ENCODE measurements at regions not wholly inside any gene's neighbourhood (a gene's known extent, or its start where the extent isn't known, plus 50 kb on each side); places are given as distances from the start of the nearest gene placed in this dataset.
A peak's percentile ranks its signal among the peaks of the same experiment; 100 is the strongest.

DNA sequence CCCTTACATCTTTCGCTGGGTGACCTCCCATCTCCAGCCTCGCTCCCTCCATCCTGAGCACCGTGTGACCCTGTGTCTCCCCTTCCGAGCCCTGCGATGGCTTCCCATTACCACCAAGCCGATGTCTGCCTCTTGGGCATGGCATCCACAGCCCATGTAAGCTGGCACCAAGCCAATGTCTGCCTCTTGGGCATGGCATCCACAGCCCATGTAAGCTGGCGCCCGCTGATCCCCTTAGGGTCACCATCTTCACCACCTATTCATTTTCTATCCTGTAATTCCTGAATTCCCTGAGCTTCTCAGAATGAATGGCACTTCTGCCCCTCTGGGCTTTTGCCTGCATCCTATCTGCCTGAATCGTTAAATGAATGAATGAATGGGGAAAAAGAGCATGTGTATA, 478.2 kb upstream of the CCL2 start:
- no peak for DNase-seq (ENCODE audit: low spot score)

DNA sequence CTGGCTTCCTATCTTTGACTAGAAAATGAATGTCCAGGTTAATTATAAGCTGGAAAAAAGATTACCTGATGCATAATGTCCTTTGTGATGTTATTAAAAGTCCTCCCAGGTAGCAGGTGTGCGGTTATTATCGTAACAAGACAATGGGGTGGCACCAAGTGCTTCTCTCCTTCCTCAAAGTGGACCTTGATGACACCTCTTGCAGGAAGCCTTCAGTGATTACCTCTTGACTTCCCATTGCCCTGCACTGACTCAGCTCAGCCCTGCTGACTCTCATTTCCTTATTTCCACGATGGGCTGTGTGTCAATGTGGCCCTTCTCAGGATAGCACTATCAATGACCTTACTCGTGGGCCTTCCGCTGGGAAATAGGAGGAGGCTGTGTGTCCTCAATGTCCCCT, 477.4 kb upstream of the CCL2 start:
- no peak for DNase-seq (ENCODE audit: low spot score)

DNA sequence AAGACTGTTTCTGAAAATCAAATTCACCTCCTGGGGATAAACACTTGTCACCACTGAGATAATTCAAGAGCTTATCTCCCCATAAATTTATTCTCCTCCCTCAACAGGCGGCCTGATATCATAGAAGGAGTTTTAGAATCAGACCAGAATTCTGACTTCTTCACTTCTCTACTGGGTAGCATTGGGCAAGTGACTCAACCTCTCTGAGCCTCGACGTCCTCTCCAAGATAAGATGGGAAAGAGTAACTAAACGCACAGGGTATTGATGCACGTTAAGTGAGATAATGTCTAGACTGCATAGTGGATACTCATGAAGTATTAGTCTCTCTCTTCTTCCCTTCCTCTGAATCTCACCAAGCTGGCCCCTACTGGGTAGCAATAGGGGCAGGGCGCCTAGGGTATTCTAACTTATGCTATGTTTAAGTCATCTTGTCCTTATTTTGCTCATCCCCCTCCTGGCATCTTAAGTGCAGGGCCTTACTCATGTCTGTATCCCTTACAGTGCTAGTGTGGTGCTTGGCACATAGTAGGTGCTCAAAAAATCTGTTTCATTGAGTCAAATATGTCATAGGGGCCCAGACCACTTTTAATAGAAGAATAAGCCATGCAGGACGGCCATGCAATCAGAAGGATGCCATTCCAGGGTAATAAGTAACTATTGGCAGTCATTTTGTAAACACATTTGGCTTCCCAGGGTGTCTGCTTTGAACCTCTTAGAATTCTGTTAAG, 476.4 kb upstream of the CCL2 start:
- peak; percentile 14 for DNase-seq (ENCODE audit: low spot score)

DNA sequence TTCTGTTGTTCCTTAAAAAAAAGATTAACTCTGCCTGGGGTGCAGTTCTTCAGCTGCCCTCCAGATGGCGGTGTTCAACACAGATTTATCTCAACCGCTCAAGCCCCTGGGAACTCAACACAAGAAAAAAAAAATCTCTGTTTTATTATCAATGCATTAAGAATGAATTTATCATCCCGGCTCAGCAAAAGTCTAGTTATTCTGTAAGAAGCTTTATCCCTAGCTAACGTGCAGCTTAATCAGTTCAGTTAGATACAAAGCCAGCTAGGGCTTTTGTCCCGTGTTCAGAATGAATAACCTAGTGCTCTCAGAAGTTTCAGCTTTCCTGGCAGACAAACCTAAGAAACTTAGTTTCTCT, 475.9 kb upstream of the CCL2 start:
- peak; percentile 82 for DNase-seq (ENCODE audit: low spot score)

DNA sequence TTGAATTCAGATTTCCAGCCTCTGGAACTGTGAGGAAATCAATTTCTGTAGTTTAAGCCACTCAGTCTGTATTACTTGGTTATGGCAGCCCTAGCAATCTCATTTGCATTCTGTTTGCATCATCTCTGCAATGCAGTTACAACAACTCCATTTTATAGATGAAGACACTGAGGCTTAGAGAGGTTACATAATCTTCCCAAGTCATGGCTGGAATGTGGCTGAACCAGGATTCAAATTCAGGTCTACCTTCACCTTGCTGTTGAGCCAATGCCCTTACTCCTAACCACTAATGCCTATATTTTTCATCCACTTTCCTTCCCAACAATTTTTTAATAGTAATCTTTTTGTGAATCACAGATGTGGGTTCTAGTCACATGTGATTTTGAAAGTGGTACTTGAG, 469.8 kb upstream of the CCL2 start:
- no peak for DNase-seq (ENCODE audit: low spot score)

DNA sequence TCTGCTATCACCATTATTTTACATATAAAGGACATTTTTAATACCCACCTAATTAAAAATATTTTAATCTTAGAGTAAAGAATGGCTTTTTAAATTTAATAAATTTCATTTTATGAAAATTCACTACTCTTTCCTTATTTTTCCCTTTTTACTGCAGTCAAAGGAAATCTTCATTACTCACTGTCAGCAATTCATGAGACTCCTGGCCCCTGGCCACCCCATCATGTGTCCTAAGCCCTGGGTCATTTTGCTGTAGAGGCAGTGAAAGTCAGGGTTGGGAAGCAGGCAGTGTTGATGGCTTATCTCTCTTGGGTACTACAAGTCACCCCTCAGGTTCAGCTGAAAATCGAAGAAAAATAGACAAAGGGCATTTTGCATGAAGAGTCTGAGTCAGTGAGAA, 468.6 kb upstream of the CCL2 start:
- DNase-seq (ENCODE audit: low spot score) = no peak

DNA sequence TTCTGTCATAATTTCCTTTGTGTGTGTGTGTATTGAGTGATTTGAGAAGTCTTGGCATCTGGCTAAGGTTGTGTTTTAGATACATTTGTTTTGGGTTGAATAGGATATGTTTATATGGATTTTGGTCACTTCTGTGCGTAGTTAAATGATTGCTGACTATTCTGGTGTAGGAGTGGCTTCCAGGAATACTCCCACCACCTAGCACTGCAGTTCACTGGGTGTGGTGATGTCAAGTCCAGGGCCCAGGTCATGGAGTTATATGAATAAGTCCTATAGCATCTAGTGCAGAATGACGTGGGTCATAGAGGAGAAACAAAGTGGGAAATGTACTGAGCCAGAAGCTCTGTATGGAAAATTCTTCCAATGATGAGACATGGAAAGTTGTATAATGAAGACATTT, 465.4 kb upstream of the CCL2 start:
- DNase-seq (ENCODE audit: low spot score) = no peak

DNA sequence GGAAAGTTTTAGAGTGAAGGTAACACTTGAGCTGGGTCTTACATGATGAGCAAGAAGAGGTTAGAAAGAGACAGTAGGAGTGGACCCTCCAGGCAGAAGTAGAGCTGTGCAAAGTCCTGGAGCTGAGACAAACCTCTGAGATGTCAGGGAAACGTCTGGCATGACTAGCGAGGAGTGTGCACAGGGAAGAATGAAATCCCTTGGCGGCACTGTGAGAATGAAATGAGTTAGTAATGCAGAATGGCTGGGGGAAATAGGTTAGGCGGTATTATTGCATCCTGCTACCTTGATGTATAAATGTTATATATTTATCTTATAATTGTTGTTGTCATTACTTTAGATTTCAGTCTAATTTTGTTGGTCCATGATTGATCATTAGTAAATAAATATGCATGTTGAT, 457.9 kb upstream of the CCL2 start:
- DNase-seq (ENCODE audit: low spot score) = no peak

DNA sequence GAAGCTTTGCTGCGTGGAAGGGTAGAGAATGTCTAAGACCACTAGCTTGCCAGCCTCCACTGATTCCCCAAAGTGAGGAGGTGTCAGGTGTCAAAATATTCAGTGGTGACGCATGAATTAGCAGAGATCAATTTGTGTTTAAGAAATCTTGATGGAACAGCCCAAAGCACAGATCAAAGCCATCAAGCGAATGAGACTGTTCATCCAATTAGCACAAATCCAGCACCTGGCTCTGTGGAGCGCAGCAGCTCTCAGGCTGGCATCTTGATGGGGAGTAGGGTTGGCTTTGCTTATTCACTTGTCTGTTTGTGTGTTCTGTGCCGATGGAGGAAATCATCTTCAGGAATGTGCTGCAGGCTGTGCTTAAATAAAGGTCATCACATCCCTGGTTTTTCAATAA, 456.8 kb upstream of the CCL2 start:
- DNase-seq (ENCODE audit: low spot score) = no peak

DNA sequence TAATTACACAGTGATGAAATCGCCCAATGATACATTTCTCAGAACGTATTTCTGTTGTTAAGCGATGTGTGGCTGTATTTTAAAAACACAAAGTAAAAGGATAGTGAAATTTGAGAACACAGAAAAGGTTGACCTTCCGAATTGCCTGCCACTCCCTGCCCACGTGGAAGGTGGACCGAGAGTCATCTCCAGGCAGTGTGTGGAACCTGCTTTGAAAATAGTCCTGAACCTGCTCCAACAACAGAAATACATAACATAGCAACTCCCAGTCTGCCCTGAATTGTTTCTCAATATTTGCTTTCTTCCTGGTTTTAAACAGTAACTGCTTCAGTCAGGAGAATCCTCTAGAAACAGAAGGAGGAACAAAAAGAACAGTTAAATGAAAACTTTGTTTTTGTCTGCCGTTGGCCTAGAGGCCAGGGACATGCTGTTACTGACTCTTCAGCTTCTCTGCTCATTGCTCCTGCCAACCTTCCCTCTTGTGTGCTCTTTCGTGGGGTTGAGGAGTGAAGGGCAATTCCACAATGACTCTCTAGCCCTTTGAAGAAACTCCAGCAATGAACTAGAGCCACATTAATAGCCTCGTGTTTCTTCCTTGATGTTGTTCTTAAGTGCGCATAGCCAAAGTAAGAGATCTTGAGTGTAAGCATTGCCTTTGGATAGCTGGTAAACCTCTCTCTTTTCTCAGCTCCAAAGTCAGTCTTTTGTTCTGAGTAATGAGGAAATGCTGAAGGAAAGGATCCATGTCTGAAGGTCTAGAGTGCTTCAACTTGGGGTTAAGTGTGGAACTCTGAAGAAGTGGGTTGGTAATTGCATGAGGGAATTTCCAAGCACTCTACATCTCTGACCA, 452.5 kb upstream of the CCL2 start:
- DNase-seq (ENCODE audit: low spot score) = no peak

DNA sequence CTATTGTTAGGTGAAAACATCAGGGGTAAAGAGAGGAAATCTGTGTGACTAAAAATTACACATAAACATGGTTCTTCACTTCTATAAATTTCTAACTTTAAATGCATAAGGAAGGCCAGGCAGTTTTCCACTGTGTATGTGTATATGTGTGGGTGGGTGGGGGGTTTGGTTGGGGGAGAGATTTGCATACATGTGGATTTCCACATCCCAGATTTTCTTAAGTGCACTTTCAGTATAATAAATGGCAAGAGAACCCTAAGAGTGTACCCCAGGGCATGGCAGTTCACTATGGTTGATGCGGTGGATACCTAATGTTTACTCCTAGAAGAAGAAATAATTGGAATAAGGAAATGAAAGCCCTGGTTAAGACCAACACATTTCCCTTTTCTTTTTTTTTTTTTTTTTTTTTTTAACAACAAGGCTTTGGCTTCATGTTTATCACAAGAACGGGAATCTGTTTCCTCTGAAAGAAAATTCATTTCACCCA, 451.8 kb upstream of the CCL2 start:
- no peak for DNase-seq (ENCODE audit: low spot score)

DNA sequence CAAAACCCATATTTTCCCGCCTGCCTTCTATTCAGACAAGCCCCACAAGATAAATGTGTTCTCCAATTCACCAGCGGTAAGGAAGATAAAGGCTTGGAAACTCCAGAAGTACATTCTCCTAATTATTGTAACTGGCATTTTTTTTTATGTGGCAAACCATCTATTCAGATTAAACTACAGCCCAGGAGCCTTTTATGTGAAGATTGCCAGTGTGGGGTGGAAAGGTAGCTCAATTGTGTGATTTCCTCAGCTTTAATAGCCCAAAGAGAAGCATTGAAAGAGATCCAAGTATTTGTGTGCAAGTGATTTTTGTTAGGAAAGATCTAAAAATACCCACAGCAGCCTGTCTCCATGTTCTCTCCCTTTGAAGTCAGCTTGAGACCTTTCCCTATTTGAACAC, 451.4 kb upstream of the CCL2 start:
- DNase-seq (ENCODE audit: low spot score) = no peak

DNA sequence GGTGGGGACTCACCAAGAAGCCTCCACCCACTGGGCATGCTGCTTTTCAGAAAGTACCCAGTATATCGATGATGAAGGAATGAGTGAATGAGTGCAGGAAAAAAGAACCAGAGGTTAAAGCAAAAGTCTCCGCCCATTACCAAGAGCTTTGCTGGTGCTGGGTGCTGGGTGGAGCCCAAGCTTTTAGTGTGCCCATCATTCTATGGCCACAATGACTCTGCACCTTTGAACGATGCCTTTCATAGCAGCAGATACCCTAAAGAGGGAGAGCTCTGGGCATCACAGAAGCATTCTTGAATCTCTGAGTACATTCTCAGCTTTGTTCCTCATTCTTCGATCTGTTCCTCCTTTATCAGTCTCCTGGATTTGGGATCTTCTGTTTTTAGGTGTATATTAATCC, 450.7 kb upstream of the CCL2 start:
- peak; percentile 83 for DNase-seq (ENCODE audit: low spot score)

DNA sequence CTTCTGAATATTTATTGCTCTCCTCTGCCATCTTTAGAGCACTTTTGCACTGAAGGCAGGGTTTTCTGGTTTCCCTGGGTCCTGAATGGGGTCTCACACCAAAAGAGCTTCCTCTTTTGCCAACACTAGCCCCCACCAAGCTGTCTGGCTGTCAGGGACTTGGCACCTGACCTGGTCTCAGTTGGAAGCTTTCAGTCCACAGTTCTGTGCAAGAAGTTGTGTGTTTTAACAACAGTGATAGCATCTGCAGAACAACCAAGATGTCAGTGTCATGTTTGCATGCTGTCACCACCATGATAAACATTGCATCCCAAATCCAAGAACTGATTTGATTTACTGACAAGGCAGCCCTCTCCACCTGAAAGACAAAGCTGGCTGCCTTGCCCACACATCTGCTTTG, 448.5 kb upstream of the CCL2 start:
- DNase-seq (ENCODE audit: low spot score) = no peak

DNA sequence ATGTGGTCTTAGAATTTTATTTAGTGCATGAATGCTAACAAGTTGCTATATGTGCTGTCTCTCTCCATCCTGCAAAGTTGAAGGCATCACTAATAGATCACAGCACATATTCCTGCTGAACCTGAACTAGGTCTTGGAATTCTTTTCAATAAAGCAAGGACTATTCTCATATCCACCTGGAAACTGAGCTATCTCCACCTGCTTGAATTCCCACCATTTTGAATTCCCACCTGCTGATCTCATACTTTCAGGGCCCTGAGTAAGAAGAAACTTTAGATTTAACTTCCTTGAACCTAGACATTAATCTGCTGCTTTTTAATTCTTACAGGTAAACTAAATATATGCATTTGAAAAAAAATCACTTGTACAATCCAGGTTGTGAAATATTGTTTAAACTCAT, 445.3 kb upstream of the CCL2 start:
- DNase-seq (ENCODE audit: low spot score) = no peak

DNA sequence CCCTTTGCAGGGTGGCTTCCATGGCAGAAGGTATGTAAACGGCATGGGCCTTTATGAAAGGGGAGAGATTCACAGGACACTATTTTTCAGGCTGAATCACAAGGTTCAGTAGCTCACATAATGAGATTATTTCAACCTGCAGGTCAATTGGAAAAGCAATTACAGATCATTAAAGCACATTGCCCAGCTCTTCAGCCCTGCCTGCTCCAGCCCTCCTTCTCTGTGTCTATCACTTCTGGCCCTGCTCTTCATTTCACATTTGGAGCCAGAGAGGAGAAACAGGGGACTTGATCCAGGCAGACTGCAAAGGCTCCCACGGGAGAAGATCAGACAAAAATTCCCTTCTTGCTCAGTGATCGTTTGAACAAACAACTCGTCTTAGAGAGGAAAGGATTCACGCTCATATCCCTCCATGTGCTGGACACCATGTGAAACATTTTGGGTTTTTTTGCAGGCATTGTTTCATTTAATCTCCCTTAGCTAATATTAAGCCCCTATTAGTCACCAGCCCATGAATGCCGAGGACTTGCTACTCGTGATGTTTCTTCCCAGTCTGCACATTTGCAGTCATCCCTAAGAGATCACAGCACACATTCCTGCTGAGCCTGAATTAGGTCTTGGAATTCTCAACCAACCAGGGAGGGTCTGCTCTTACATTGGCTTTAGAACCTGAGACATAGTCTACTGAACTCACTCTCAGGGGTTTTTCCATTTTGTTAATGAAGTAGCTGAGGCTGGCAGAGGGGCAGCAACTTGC, 443.9 kb upstream of the CCL2 start:
- no peak for DNase-seq (ENCODE audit: low spot score)

DNA sequence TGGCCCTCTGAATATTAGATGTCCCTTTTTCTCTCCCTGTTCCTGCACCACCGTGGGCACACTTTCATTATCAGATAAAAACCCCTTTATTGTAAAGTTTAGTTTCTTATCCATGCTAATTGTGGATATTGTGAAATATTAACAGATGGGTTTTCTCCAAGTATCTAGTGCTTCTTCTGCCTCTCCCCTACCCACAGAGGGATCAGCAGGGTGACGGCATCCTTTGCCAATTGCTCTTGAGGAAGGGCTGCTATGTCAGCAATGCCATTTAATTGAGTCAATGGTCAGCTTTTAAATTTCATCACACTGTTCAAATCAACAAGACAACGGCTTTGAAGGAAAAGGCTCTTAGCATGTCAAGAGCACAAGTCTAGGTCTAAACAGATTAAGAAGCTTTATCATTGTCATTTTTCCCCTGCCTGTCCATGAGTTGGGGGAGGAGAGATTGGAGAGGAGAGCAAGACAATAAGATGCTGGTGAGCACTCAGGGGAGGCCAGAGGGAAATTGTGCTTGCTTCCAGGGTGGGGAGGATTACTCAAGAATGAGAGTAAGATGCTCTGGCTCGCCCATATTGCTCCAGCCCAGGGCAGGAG, 443.0 kb upstream of the CCL2 start:
- no peak for DNase-seq (ENCODE audit: low spot score)

DNA sequence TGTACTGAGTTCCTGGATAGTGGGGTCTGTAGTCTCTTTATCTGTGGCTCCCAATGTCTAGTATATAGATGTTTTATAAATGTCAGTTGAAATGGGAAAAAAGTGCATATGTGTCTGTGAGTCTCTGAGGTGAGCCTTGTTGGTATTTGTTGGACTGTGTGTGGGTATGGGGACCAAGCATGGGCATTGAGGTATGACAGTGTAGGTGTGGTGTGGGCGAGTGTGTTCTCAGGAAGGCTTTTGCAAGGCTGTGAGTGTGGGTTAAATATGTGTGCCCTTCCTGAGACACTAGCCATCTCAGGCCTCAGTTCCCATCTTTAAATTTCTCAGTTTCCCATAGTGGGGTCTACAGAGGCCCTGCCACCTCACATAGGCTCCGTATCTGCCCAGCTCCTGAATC, 440.2 kb upstream of the CCL2 start:
- DNase-seq (ENCODE audit: low spot score) = no peak

DNA sequence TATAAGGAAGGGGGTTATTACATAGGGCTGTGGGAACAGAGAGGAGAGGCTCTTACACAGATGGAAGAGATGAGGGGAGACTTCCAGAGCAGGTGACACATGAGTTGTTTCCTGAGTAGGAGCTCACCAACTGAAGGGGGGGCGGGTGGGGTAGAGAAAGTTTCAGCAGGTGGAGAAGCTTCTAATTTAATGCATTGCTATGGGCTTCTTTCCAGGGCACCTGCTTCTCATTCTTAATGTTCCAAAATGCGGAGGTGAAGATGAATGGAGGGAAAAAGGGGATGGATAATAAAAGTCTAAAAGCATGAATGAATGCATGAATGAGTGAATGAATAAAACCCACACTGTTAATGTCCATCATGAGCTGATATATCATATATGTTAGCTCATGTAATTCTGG, 439.0 kb upstream of the CCL2 start:
- no peak for DNase-seq (ENCODE audit: low spot score)

DNA sequence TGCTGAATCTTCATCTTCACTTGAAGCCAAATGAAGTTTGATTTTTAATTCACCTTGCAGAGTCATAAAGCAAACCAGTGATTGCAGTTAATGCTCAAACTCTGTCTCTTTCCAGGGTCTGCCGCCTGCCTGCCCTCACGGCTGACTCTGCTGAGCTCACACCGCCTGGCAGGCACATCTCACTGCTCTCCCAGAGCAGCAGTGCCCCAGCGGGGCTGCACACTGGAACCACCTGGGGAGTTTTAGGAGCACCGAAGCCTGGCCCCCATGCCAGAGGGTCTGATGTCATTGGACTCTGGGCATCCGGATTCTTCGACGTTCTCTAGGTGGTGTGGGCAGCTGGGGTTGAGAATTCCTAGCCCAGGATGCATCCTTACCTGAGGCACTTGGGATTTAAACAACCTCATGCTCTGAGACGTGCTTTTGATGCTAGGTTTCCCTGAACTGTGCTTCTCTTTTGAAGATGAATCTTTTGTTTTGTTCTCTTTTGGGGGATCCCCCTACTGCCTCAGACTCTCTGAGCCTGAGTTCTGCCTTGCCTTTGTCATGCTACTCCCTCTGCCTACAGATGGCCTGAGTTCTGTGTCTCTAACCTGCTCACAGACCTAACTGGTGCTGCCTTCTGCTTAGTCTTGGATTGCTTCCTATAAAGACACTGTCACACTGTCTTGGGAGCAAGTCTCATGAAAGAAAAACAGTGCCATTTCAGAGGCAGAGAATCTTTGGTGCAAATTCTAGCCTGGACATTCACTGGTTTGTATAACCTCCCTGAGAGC, 438.1 kb upstream of the CCL2 start:
- DNase-seq (ENCODE audit: low spot score) = no peak

DNA sequence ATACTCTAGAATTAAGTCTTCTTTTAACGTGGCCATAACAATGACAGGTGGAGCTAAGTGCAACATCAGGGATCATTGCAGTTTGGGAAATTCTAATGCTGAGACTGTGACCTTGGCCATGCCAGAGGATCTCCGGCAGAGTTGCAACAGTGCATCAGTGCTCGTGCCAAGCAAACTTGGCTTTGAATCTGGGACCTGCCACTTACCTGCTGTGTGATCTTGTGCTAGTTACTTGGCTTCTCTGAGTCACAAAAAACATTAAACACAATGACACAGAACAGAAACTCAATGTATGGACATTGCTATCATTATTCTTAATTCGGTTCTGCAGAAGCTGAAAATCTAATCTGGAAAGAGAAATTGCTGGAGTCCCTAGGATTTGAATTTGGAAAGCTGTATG, 435.5 kb upstream of the CCL2 start:
- no peak for DNase-seq (ENCODE audit: low spot score)

DNA sequence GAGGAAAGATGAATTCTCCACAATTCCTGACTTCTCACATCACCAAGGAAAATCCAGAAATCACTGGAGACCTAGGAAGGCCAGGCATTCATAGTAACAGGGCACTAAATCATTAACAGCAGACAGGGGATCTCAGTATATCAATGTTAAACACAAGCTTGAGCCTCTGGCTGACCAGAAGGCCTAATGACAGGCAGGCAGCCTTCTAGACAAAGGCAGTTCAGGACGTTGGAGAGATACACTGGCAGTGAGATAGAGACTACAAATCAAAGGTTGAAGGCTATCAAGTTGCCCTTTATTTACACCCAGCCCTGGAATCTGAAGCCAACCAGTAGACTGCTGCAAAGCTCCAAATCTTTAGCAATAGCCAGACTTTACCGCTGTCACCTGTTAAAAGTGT, 422.8 kb upstream of the CCL2 start:
- DNase-seq (ENCODE audit: low spot score) = no peak

Measured in hematopoietic multipotent progenitor cell treated with erythropoietin and hydrocortisone succinate and interleukin-3 and kit ligand, for 17 days (in vitro differentiated cells).